ENCODE measurements at regions not wholly inside any gene's neighbourhood (a gene's known extent, or its start where the extent isn't known, plus 50 kb on each side); places are given as distances from the start of the nearest gene placed in this dataset.

DNA sequence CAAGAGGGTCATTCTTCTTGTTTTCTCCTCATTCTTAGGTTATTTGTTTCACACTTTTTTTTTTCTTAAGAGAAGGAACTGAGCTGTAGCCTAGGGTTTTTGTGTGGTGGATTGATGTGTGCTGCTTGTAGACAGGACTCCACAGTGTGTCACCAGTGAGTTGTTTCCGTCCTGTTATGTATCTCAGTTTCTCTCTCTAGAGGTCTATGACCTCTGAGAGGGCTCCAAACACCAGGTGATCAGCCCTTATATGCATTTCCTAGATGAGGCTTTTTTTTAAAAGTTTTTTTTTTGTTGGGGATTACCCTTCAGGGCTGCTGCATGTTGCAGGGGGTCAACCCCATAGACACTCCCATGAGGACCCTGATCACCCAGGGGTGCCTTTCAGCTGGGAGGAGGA is 124.2 kb upstream of the MAST4 start:
- no peak overlapping the region for H3K4me3 ChIP-seq (ENCODE audit: low read depth, low read length)
- DNase-seq (ENCODE audit: low read depth), result no peak
- TF ChIP-seq, protein P1, sequence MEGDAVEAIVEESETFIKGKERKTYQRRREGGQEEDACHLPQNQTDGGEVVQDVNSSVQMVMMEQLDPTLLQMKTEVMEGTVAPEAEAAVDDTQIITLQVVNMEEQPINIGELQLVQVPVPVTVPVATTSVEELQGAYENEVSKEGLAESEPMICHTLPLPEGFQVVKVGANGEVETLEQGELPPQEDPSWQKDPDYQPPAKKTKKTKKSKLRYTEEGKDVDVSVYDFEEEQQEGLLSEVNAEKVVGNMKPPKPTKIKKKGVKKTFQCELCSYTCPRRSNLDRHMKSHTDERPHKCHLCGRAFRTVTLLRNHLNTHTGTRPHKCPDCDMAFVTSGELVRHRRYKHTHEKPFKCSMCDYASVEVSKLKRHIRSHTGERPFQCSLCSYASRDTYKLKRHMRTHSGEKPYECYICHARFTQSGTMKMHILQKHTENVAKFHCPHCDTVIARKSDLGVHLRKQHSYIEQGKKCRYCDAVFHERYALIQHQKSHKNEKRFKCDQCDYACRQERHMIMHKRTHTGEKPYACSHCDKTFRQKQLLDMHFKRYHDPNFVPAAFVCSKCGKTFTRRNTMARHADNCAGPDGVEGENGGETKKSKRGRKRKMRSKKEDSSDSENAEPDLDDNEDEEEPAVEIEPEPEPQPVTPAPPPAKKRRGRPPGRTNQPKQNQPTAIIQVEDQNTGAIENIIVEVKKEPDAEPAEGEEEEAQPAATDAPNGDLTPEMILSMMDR (IDR thresholded peaks at IDR 0.05; ENCODE audit: insufficient read depth, low read depth, low read length, missing control alignments), result no peak

DNA sequence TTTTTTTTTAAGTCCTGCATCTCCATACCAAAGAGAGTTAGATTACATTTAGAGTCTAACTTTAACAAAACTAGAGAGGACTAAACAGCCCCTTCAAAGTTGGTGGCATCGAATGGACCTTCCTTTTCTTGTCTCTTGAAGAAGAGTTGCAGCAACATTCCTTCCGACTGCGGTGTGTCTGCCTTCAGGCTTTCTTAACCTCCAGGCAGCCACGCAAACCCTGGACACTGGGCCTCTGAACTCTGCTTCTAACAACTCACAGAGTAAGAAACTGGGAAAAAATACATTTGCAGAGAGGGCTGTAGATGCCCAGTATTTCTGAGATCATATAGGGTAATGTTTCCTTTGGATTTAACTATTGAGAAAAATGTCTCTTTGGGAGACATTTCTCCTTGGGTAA is 120.5 kb upstream of the MAST4 start:
- no peak overlapping the region for H3K4me3 ChIP-seq (ENCODE audit: low read depth, low read length)
- TF ChIP-seq, protein P1 (IDR thresholded peaks at IDR 0.05; ENCODE audit: insufficient read depth, low read depth, low read length, missing control alignments), result no peak
- no peak for DNase-seq (ENCODE audit: low read depth)

DNA sequence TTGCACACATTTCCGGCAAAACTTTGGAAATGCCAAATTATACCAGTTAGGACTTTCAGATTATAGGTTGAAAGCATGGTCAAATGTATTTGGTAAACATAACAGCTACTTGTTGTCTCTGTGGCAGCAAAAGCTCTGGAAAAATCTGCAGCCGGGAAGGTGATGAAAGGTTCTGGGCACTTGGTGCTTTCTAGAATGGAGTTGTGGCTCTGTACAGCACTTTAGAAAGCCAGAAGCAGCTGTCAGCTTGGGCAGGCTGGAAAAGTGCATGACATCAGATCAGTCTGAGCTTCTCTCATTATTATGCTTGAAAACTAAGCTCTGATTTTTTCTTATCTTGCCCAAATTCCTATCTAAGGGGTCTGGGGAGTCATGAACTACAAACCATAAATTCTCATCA is 118.6 kb upstream of the MAST4 start:
- no peak for DNase-seq (ENCODE audit: low read depth)
- TF ChIP-seq, protein P1 (IDR thresholded peaks at IDR 0.05; ENCODE audit: insufficient read depth, low read depth, low read length, missing control alignments), result no peak
- no peak overlapping the region for H3K4me3 ChIP-seq (ENCODE audit: low read depth, low read length)

DNA sequence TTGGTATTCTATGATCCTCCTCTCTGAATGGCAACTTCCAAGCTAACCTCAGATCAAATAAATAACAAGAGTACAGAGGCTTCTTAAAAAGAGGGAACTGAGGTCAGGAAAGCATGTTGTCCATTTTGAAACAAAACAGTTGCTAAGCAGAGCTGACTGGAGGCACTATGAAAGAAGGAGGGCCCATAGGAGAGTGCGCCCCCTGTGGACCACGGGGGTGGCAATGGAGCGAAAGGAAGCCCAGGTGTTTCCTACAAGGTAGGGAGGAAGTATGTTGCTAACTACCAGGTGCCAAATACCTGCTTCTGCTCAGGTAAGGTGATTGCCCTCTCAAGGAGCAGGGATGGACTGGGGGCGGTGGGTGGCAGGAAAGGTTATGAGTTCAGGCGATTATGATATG is 101.8 kb upstream of the MAST4 start:
- no peak overlapping the region for H3K4me3 ChIP-seq (ENCODE audit: low read depth, low read length)
- no peak for DNase-seq (ENCODE audit: low read depth)
- TF ChIP-seq, protein P1 (IDR thresholded peaks at IDR 0.05; ENCODE audit: insufficient read depth, low read depth, low read length, missing control alignments), result peak; percentile 31

DNA sequence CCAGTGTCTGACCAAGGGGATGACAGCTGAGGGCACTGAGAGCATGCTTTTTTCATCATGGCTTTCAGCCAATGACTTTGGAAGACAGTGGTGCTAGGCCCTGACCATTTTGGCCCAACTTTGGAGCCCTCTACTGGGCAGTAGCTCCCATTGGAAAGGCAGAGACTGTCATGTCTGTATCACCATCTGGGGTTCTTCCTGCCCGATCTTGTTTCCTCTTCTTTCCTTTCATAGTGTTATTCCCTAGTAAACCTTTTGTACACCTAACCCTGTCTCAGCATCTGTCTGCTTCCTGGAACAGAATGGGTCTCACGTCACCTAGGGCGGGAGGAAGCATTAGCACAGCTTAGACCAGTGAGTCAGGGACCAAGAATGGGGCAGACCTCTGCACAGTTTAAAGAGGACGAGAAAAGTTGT is 97.4 kb upstream of the MAST4 start:
- peak; percentile 11 for DNase-seq (ENCODE audit: low read depth)
- TF ChIP-seq, protein P1 (IDR thresholded peaks at IDR 0.05; ENCODE audit: insufficient read depth, low read depth, low read length, missing control alignments), result no peak
- no peak overlapping the region for H3K4me3 ChIP-seq (ENCODE audit: low read depth, low read length)

DNA sequence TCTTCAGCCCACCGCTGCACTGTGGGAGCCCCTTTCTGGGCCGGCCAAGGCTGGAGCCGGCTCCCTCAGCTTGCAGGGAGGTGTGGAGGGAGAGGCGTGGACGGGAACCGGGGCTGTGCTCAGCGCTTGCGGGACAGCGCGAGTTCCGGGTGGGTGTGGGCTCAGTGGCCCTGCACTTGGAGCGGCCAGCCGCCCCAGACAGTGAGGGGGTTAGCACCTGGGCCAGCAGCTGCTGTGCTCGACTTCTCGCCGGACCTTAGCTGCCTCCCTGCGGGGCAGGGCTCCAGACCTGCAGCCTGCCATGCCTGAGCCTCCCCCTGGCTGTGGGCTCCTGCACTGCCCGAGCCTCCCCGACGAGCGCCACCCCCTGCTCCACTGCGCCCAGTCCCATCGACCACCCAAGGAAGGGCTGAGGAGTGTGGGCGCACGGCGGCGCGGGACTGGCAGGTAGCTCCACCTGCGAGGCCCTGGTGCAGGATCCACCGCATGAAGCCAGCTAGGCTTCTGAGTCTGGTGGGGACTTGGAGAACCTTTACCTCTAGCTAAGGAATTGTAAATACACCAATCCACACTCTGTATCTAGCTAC is 92.9 kb upstream of the MAST4 start:
- no peak for DNase-seq (ENCODE audit: low read depth)
- TF ChIP-seq, protein P1 (IDR thresholded peaks at IDR 0.05; ENCODE audit: insufficient read depth, low read depth, low read length, missing control alignments), result no peak
- H3K4me3 ChIP-seq (ENCODE audit: low read depth, low read length), result no peak overlapping the region

DNA sequence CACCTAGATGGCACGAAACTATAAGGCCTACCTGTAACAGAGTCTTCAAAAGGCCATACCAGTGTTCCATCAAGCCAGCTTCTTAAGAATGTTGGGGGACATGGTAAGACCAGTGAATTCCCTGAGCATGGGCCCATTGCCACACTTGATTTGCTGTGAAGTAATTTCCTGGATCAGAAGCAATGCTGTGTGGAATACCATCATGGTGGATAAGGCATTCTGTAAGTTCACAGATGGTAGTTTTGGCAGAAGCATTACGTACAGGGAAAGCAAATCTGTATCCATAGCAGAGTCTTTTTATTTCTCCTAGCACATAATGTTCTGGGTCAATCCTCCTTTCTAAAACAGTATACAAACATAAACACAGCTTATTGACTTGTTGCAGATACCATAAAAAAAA is 89.1 kb upstream of the MAST4 start:
- TF ChIP-seq, protein P1 (IDR thresholded peaks at IDR 0.05; ENCODE audit: insufficient read depth, low read depth, low read length, missing control alignments), result no peak
- no peak for DNase-seq (ENCODE audit: low read depth)
- H3K4me3 ChIP-seq (ENCODE audit: low read depth, low read length), result no peak overlapping the region
